CD4-positive, CD25-positive, alpha-beta regulatory T cell (primary cell): ENCODE measurements at regions not wholly inside any gene's neighbourhood (a gene's known extent, or its start where the extent isn't known, plus 50 kb on each side); places are given as distances from the start of the nearest gene placed in this dataset.
"Not testable (repeated sequence)": the region's sequence is repeated elsewhere in the genome, so short reads cannot be mapped to it uniquely, and the experiment has no call there.

Experiments
- ATAC-seq, 2 donors: fragments of 150-1000 bp; cut with Tn5 transposase; one replicate each; pipeline ENCODE4 v1.10.0; 2021; ENCODE audit warnings: low read depth in 2 of 2, moderate number of reproducible peaks in 2 of 2, moderate library complexity in 1 of 2
- DNase-seq, 3 donors: peaks; one replicate each; pipeline versions ENCODE4 v3.0.0 to v3.0.0-alpha.2; 2012 to 2022; ENCODE audit warnings: mixed read lengths in 1 of 3
- H3K27ac ChIP-seq: one replicate; pipeline ENCODE4 v1.7.0; 2013; ENCODE audit warnings: mild to moderate bottlenecking, low read length; ENCODE audit not compliant: insufficient read depth, poor library complexity, severe bottlenecking
- H3K27me3 ChIP-seq: one replicate; pipeline ENCODE4 v1.7.0; 2013; ENCODE audit warnings: low read length; ENCODE audit not compliant: control insufficient read depth, insufficient read depth
- H3K36me3 ChIP-seq: one replicate; pipeline ENCODE4 v1.7.0; 2013; ENCODE audit warnings: mild to moderate bottlenecking, low read length, moderate library complexity; ENCODE audit not compliant: control insufficient read depth, insufficient read depth
- H3K4me1 ChIP-seq: 2 replicates; pipeline ENCODE4 v1.7.0; 2013; ENCODE audit warnings: mild to moderate bottlenecking, low read length; ENCODE audit not compliant: insufficient read depth, control insufficient read depth, poor library complexity, severe bottlenecking
- H3K4me3 ChIP-seq: one replicate; pipeline ENCODE4 v1.7.0; 2013; ENCODE audit warnings: low read depth, mild to moderate bottlenecking, low read length, moderate library complexity
- H3K9me3 ChIP-seq, 2 experiments: 1 replicate in 1 of 2; 2 replicates in 1 of 2; pipeline ENCODE4 v1.7.0; 2013; ENCODE audit warnings: low read length in 2 of 2, mild to moderate bottlenecking in 1 of 2, moderate library complexity in 1 of 2; ENCODE audit not compliant: control insufficient read depth in 2 of 2
- H3K27ac Mint-ChIP-seq, 3 donors: one replicate each; pipeline ENCODE4 v1.8.0; 2020 to 2022; ENCODE audit warnings: mild to moderate bottlenecking in 3 of 3, mixed read lengths in 3 of 3, moderate library complexity in 2 of 3
- H3K27me3 Mint-ChIP-seq: one replicate; pipeline ENCODE4 v1.8.0; 2022; ENCODE audit warnings: mild to moderate bottlenecking, mixed read lengths
- H3K36me3 Mint-ChIP-seq: one replicate; pipeline ENCODE4 v1.8.0; 2020; ENCODE audit warnings: mixed read lengths
- H3K4me1 Mint-ChIP-seq, 4 donors: one replicate each; pipeline ENCODE4 v1.8.0; 2020 to 2022; ENCODE audit warnings: mixed read lengths in 4 of 4, mild to moderate bottlenecking in 1 of 4
- H3K4me3 Mint-ChIP-seq, 4 donors: one replicate each; pipeline ENCODE4 v1.8.0; 2020 to 2022; ENCODE audit warnings: mild to moderate bottlenecking in 4 of 4, mixed read lengths in 4 of 4, moderate library complexity in 3 of 4
- H3K9me3 Mint-ChIP-seq, 7 donors: one replicate each; pipeline ENCODE4 v1.8.0; 2020 to 2022; ENCODE audit warnings: mixed read lengths in 7 of 7, mild to moderate bottlenecking in 3 of 7, moderate library complexity in 2 of 7

GRCh38 chr12:31804707-31805106 is 75.9 kb upstream of the AMN1 start:
- Histone ChIP-seq H3K27ac (peak overlapping the region; percentile 52), H3K4me1 (peaks cover 39% of the 10 kb centered on the region), H3K4me3 (peak overlapping the region; percentile 81)
- H3K9me3 Mint-ChIP-seq, H3K27me3 Mint-ChIP-seq, H3K9me3 ChIP-seq, DNase-seq, H3K27me3 ChIP-seq, ATAC-seq, H3K36me3 Mint-ChIP-seq, H3K36me3 ChIP-seq: not testable (repeated sequence)
- H3K27ac Mint-ChIP-seq = peak overlapping the region; percentile 87 to 93 (median 90)
- H3K4me3 Mint-ChIP-seq = peak overlapping the region; percentile 71 to 96 (median 88)
- H3K4me1 Mint-ChIP-seq = peaks cover 28 to 66% (median 47%) of the 10 kb centered on the region in 4 donors

- ATAC-seq = peak in 1 of 2 donors; percentile 35
- Mint-ChIP-seq H3K9me3 (no peaks in the 10 kb centered on the region), H3K36me3 (peaks cover 4% of the 10 kb centered on the region), H3K4me1 (peaks cover 28 to 64% (median 44%) of the 10 kb centered on the region in 4 donors), H3K27me3 (no peaks in the 10 kb centered on the region), H3K27ac (peak overlapping the region; percentile 87 to 93 (median 90)), H3K4me3 (peak overlapping the region; percentile 71 to 96 (median 88))
- DNase-seq = peak in 1 of 3 donors; percentile 52
- Histone ChIP-seq H3K27ac (peak overlapping the region; percentile 52), H3K4me3 (peak overlapping the region; percentile 81), H3K36me3 (no peaks in the 10 kb centered on the region), H3K9me3 (no peaks in the 10 kb centered on the region), H3K27me3 (no peaks in the 10 kb centered on the region), H3K4me1 (peaks cover 39% of the 10 kb centered on the region)
These were observed 75.3 kb upstream of the AMN1 start for GRCh38 chr12:31804185-31804504.

- Mint-ChIP-seq H3K27me3 (no peaks in the 10 kb centered on the region), H3K36me3 (peaks cover 4% of the 10 kb centered on the region), H3K27ac (peak overlapping the region; percentile 87 to 93 (median 90)), H3K4me1 (peaks cover 28 to 62% (median 43%) of the 10 kb centered on the region in 4 donors), H3K9me3 (no peaks in the 10 kb centered on the region), H3K4me3 (peak overlapping the region; percentile 71 to 96 (median 88))
- H3K36me3 ChIP-seq = no peaks in the 10 kb centered on the region
- ATAC-seq (no peak), DNase-seq (no peak)
- peak overlapping the region; percentile 81 for H3K4me3 ChIP-seq
- peaks cover 39% of the 10 kb centered on the region for H3K4me1 ChIP-seq
- no peaks in the 10 kb centered on the region for H3K27me3 ChIP-seq
- no peaks in the 10 kb centered on the region for H3K9me3 ChIP-seq
- H3K27ac ChIP-seq = peak overlapping the region; percentile 52
These were observed 74.7 kb upstream of the AMN1 start for GRCh38 chr12:31803306-31804184.

GRCh38 chr12:31801872-31802271 is 73.1 kb upstream of the AMN1 start:
- peaks cover 0 to 2% (median 0%) of the 10 kb centered on the region in 7 donors for H3K9me3 Mint-ChIP-seq
- H3K27ac ChIP-seq = no peak overlapping the region
- no peaks in the 10 kb centered on the region for H3K36me3 ChIP-seq
- H3K9me3 ChIP-seq = no peaks in the 10 kb centered on the region
- peak overlapping the region; percentile 30 to 84 (median 63) for H3K27ac Mint-ChIP-seq
- ATAC-seq = no peak
- H3K4me1 ChIP-seq = peaks cover 31% of the 10 kb centered on the region
- no peak overlapping the region for H3K4me3 ChIP-seq
- H3K36me3 Mint-ChIP-seq = peaks cover 4% of the 10 kb centered on the region
- H3K27me3 Mint-ChIP-seq = no peaks in the 10 kb centered on the region
- H3K4me3 Mint-ChIP-seq = peak overlapping the region; percentile 52 to 88 (median 72)
- H3K4me1 Mint-ChIP-seq = peaks cover 28 to 58% (median 37%) of the 10 kb centered on the region in 4 donors
- no peak for DNase-seq
- no peaks in the 10 kb centered on the region for H3K27me3 ChIP-seq

GRCh38 chr12:31797230-31797872 is 68.5 kb upstream of the AMN1 start:
- peak overlapping the region; percentile 29 for H3K27ac ChIP-seq

GRCh38 chr12:31796270-31796951 is 67.6 kb upstream of the AMN1 start:
- Histone ChIP-seq H3K36me3 (no peaks in the 10 kb centered on the region), H3K9me3 (no peaks in the 10 kb centered on the region), H3K27ac (peak overlapping the region; percentile 29), H3K27me3 (no peaks in the 10 kb centered on the region), H3K4me1 (peaks cover 16% of the 10 kb centered on the region), H3K4me3 (no peak overlapping the region)
- no peaks in the 10 kb centered on the region for H3K27me3 Mint-ChIP-seq
- ATAC-seq (no peak), DNase-seq (no peak)
- H3K36me3 Mint-ChIP-seq = no peaks in the 10 kb centered on the region
- H3K9me3 Mint-ChIP-seq = peaks cover 0 to 2% (median 0%) of the 10 kb centered on the region in 7 donors
- peak overlapping the region in 3 of 4 donors; percentile 17 to 61 (median 28) for H3K4me3 Mint-ChIP-seq
- H3K27ac Mint-ChIP-seq = peak overlapping the region; percentile 74 to 95 (median 88)
- H3K4me1 Mint-ChIP-seq = peaks cover 21 to 38% (median 25%) of the 10 kb centered on the region in 4 donors

More at GRCh38 chr12:31797230-31797872, 68.5 kb upstream of the AMN1 start:
- H3K4me3 Mint-ChIP-seq = peak overlapping the region; percentile 22 to 61 (median 41)
- H3K4me1 Mint-ChIP-seq = peaks cover 24 to 39% (median 29%) of the 10 kb centered on the region in 4 donors
- ATAC-seq = peak in 1 of 2 donors; percentile 60
- Histone ChIP-seq H3K4me3 (peak overlapping the region; percentile 4), H3K9me3 (no peaks in the 10 kb centered on the region), H3K4me1 (peaks cover 16% of the 10 kb centered on the region), H3K27me3 (no peaks in the 10 kb centered on the region), H3K36me3 (no peaks in the 10 kb centered on the region)
- H3K27ac Mint-ChIP-seq = peak overlapping the region; percentile 74 to 95 (median 86)
- no peaks in the 10 kb centered on the region for H3K27me3 Mint-ChIP-seq
- H3K9me3 Mint-ChIP-seq = peaks cover 0 to 2% (median 0%) of the 10 kb centered on the region in 7 donors
- H3K36me3 Mint-ChIP-seq = no peaks in the 10 kb centered on the region
- DNase-seq = peak in 1 of 3 donors; percentile 35

- no peaks in the 10 kb centered on the region for H3K36me3 Mint-ChIP-seq
- no peak for ATAC-seq
- H3K27me3 ChIP-seq = no peaks in the 10 kb centered on the region
- H3K27ac ChIP-seq = no peak overlapping the region
- no peaks in the 10 kb centered on the region for H3K9me3 ChIP-seq
- H3K4me1 ChIP-seq = peaks cover 27% of the 10 kb centered on the region
- no peaks in the 10 kb centered on the region for H3K36me3 ChIP-seq
- no peaks in the 10 kb centered on the region for H3K27me3 Mint-ChIP-seq
- peak overlapping the region; percentile 19 to 86 (median 62) for H3K27ac Mint-ChIP-seq
- peaks cover 30 to 52% (median 35%) of the 10 kb centered on the region in 4 donors for H3K4me1 Mint-ChIP-seq
- no peak overlapping the region for H3K4me3 ChIP-seq
- peak overlapping the region in 1 of 4 donors; percentile 19 for H3K4me3 Mint-ChIP-seq
- no peak for DNase-seq
- H3K9me3 Mint-ChIP-seq = peaks cover 0 to 2% (median 0%) of the 10 kb centered on the region in 7 donors
These were observed 65.9 kb upstream of the AMN1 start for GRCh38 chr12:31794745-31795144.
